ENCODE measurements at regions not wholly inside any gene's neighbourhood (a gene's known extent, or its start where the extent isn't known, plus 50 kb on each side); places are given as distances from the start of the nearest gene placed in this dataset.

DNA sequence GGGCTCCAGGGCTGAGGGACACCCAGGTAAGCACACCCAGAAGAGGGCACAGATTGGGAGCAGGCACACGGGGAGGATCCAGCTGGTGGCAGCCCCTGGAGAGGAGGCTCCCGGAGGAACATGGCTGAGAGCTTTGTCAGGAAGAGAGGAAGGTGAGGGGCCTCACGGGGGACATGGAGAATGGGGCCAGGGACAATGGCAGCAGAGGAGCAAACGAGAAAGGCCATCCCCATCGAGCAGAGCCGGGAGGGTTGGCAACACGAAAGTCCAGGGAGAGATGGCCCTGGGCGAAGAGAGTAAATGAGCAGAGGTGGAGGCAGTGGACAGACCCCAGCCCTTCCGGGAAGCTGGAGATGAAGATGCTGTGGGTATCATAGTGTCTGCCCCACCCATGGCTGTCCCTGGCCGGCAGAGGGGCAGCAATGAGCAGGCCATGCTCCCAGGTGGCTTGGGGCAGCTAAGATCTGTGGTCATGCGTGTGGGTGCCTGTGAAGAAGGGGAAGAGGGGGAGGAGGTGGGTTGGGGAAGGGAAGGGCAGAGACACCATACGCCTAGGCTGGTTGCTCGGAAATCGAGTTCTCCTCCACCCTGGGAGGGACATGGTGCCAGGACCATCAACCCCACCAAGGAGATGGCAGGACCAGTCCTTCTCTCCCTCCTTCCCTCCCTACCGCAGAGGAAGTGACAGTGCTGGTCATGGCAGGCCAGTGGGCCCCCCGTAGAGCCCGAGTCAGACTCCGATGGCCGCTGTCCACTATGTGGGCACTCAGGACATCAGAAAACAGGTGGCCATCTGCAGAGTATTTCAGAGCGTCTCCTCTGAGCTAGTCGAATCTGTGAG is 191.7 kb downstream of the NDUFA10 start:
- TF ChIP-seq POLR2A (IDR thresholded peaks at IDR 0.05) (no peak), CTCF (IDR thresholded peaks at IDR 0.05) (no peak)
- H3K4me3 ChIP-seq = no peak overlapping the region
- H3K4me1 ChIP-seq = no peaks in the 10 kb centered on the region
- 93 to 95% methylated on average over 20 to 21 of the region's 21 CpGs for WGBS, 2 donors
- no peaks in the 10 kb centered on the region for H3K27me3 ChIP-seq
- H3K9me3 ChIP-seq = no peaks in the 10 kb centered on the region
- peak; percentile 8 for DNase-seq
- no peak overlapping the region for H3K27ac ChIP-seq
- intact Hi-C loops (cut with DNase I; ENCODE audit: low total_unique reads) = no loop called here
- no peaks in the 10 kb centered on the region for H3K36me3 ChIP-seq (ENCODE audit: low read depth, missing control alignments)

DNA sequence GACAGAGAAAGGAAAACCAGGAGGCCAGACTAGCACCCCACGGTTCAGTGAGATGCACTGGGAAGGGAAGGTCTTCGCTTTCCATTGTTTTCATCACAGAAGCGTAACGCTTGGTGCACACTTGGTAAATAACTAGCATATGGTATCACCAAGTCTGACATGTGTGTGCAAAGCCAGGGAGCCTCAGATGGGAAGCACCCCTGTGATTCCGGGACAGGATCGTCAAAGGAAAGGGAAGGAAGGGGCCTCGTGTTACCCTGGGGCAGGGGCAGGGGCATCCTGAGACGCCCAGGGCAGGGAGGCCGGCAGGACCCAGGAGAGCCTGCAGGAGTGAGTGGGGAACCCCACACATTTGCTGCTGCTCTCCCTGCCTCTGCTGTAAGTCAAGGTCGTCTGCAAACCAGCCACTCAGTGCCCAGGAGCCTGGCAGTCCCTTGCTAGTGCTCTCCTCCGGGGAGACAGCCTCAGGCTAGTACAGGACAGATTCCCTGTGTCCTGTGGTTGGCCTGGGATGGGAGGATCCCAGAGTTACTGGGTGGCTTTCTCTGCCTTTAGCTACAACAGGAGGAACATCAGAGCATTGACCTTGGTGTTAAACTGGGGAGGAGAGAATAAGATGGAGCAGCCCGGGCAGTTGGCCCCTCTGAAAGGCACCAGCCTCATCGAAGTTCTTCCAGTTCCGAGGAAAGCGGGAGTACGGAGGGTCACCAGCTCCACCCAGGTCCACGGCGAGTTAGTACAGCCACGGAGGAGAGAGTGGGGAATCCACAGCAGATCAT is 192.5 kb downstream of the NDUFA10 start:
- TF ChIP-seq CTCF (IDR thresholded peaks at IDR 0.05) = no peak
- no peak for TF ChIP-seq POLR2A (IDR thresholded peaks at IDR 0.05)
- intact Hi-C loops (cut with DNase I; ENCODE audit: low total_unique reads) = no loop called here
- no peaks in the 10 kb centered on the region for H3K36me3 ChIP-seq (ENCODE audit: low read depth, missing control alignments)
- H3K27me3 ChIP-seq = no peaks in the 10 kb centered on the region
- no peak overlapping the region for H3K4me3 ChIP-seq
- H3K9me3 ChIP-seq = no peaks in the 10 kb centered on the region
- DNase-seq = peak; percentile 9
- H3K27ac ChIP-seq = no peak overlapping the region
- WGBS, 2 donors = 85 to 87% methylated on average over 19 of the region's 19 CpGs
- no peaks in the 10 kb centered on the region for H3K4me1 ChIP-seq

DNA sequence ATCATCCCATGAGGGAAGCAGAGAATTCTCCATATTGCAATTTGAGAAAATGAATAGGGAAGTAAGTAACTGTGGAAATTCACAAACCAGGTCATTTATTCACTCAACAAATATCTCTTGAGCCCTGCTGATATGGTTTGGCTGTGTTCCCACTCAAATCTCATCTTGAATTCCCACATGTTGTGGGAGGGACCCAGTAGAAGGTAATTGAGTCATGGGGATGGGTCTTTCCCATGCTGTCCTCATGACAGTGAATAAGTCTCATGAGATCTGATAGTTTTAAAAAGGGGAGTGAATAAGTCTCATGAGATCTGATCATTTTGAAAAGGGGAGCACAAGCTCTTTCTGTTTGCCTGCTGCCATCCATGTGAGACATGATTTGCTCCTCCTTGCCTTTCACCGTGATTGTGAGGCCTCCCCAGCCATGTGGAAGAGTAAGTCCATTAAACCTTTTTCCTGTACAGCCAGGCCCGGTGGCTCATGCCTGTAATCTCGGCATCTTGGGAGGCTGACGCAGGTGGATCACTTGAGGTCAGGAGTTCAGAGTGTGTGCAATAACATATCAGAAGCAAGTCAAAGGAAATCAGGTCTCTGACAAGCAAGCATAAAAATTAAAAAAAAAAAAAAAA is 193.2 kb downstream of the NDUFA10 start:
- Histone ChIP-seq H3K4me3 (no peak overlapping the region), H3K36me3 (ENCODE audit: low read depth, missing control alignments) (no peaks in the 10 kb centered on the region), H3K27ac (no peak overlapping the region), H3K4me1 (no peaks in the 10 kb centered on the region), H3K27me3 (no peaks in the 10 kb centered on the region), H3K9me3 (no peaks in the 10 kb centered on the region)
- WGBS, 2 donors = 86 to 94% methylated on average over 4 of the region's 4 CpGs
- no peak for TF ChIP-seq POLR2A (IDR thresholded peaks at IDR 0.05)
- no peak for TF ChIP-seq CTCF (IDR thresholded peaks at IDR 0.05)
- DNase-seq = peak; percentile 3
- intact Hi-C loops (cut with DNase I; ENCODE audit: low total_unique reads) = no loop called here

DNA sequence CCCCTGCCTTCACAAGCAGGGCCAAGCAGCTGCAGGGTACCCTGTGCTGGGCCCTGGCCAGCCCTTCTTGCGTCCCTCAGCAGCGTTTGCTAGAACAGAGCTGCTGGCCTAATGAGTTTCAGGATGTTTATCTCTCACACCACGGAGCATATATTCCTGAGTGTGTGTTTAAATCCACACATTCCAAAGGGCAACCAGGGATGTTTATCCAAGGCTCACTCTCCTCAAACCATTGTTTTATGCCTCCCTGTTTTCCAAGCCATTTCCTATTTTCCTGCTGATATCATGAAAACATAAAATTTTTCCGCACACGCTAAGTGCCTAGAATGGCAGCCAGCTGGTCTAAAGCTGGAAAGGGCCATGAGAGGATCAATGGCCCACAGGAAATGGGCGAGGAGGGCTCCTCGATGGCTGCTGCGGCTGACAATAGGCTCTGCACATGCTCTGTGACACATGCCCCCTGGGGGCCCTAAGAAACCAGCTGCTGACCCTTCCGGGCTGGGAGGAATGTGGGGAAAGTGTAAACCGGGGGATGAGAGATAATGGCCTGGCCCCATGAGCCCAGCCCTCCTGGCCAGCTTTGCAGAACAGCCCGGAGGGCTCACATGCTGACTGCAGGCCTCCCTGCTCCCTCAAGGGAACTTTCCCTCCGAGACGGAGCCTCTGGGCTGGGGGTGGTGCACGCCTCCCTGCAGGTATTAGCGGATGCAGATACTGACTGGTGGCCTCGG is 194.0 kb downstream of the NDUFA10 start:
- H3K4me1 ChIP-seq = no peaks in the 10 kb centered on the region
- no peak overlapping the region for H3K27ac ChIP-seq
- no peak overlapping the region for H3K4me3 ChIP-seq
- H3K27me3 ChIP-seq = no peaks in the 10 kb centered on the region
- DNase-seq = peak; percentile 5
- H3K36me3 ChIP-seq (ENCODE audit: low read depth, missing control alignments) = no peaks in the 10 kb centered on the region
- intact Hi-C loops (cut with DNase I; ENCODE audit: low total_unique reads) = no loop called here
- TF ChIP-seq CTCF (IDR thresholded peaks at IDR 0.05) = no peak
- no peak for TF ChIP-seq POLR2A (IDR thresholded peaks at IDR 0.05)
- WGBS, 2 donors = 61 to 68% methylated on average over 14 to 16 of the region's 16 CpGs
- H3K9me3 ChIP-seq = no peaks in the 10 kb centered on the region

Measured in testis (tissue), 2 donors.